OCI-LY3 (cell line): ENCODE measurements at regions not wholly inside any gene's neighbourhood (a gene's known extent, or its start where the extent isn't known, plus 50 kb on each side); places are given as distances from the start of the nearest gene placed in this dataset.

Experiments
- EZH2phosphoT487 ChIP-seq: fragments of 200-600 bp; shearing (Covaris generic); IDR thresholded peaks from 2 replicates; pipeline ENCODE4 v1.6.1; 2018; ENCODE audit warnings: antibody characterized with exemption, mixed run types, low read depth
- TF ChIP-seq, protein P1 (sequence below): fragments of 200-600, 300-600 bp; sonication (generic); IDR thresholded peaks from 2 replicates; pipeline ENCODE4 v1.5.1; 2014; ENCODE audit warnings: antibody characterized with exemption, low read length, low read depth

DNA sequence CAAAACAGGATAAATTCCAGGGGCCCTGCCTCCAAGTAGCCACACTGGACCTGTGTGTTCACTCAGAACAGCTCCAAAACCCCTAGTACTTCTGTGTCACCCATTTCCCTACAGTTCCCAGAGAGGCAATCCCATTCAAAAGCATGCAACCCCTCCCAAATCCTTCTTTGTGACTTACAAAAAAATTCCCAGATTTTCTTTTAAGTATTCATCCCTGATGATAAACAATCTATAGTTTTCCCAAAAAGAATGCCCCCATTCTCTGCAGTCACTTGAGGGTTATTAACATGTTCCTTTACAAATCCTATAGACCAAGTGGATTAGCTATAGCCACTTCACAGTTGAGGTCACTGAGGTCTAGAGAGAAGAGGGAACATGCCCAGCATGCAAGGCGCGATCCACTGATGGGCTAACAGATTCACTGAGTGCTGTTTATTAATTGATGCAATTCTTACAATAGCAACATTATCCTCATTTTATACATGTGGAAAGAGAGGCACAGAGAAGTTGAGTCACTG is 85.4 kb downstream of the MYL12B start:
- TF ChIP-seq, protein P1, sequence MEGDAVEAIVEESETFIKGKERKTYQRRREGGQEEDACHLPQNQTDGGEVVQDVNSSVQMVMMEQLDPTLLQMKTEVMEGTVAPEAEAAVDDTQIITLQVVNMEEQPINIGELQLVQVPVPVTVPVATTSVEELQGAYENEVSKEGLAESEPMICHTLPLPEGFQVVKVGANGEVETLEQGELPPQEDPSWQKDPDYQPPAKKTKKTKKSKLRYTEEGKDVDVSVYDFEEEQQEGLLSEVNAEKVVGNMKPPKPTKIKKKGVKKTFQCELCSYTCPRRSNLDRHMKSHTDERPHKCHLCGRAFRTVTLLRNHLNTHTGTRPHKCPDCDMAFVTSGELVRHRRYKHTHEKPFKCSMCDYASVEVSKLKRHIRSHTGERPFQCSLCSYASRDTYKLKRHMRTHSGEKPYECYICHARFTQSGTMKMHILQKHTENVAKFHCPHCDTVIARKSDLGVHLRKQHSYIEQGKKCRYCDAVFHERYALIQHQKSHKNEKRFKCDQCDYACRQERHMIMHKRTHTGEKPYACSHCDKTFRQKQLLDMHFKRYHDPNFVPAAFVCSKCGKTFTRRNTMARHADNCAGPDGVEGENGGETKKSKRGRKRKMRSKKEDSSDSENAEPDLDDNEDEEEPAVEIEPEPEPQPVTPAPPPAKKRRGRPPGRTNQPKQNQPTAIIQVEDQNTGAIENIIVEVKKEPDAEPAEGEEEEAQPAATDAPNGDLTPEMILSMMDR, result no peak
- no peak for TF ChIP-seq EZH2phosphoT487
